ENCODE measurements at regions not wholly inside any gene's neighbourhood (a gene's known extent, or its start where the extent isn't known, plus 50 kb on each side); places are given as distances from the start of the nearest gene placed in this dataset.
"Not testable (repeated sequence)": the region's sequence is repeated elsewhere in the genome, so short reads cannot be mapped to it uniquely, and the experiment has no call there.

- no peak for DNase-seq
These were observed 86.6 kb downstream of the C5orf15 start for GRCh38 chr5:133881576-133882388.

GRCh38 chr5:133878236-133878555 lies 90.2 kb downstream of the C5orf15 start:
- no peak for DNase-seq

GRCh38 chr5:133877351-133878235 lies 90.8 kb downstream of the C5orf15 start:
- no peak for DNase-seq

- no peak for DNase-seq
These were observed 92.2 kb downstream of the C5orf15 start for GRCh38 chr5:133876266-133876665.

GRCh38 chr5:133875179-133875578 lies 93.2 kb downstream of the C5orf15 start:
- no peak for DNase-seq

GRCh38 chr5:133873449-133873848 lies 95.0 kb downstream of the C5orf15 start:
- DNase-seq: no peak

GRCh38 chr5:133870661-133871060 lies 97.8 kb downstream of the C5orf15 start:
- DNase-seq: no peak

GRCh38 chr5:133869519-133870335 lies 98.7 kb downstream of the C5orf15 start:
- DNase-seq: no peak

GRCh38 chr5:133868946-133869518 lies 99.4 kb downstream of the C5orf15 start:
- DNase-seq: peak in 4 of 5 donors; percentile 42 to 74 (median 50)

GRCh38 chr5:133867851-133868545 lies 100.4 kb downstream of the C5orf15 start:
- no peak for DNase-seq

GRCh38 chr5:133867341-133867740 lies 101.1 kb downstream of the C5orf15 start:
- no peak for DNase-seq

- DNase-seq: no peak
These were observed 101.6 kb downstream of the C5orf15 start for GRCh38 chr5:133866903-133867245.

GRCh38 chr5:133866160-133866902 lies 102.1 kb downstream of the C5orf15 start:
- no peak for DNase-seq

GRCh38 chr5:133865113-133865512 lies 103.3 kb downstream of the C5orf15 start:
- no peak for DNase-seq

GRCh38 chr5:133864711-133865110 lies 103.7 kb downstream of the C5orf15 start:
- no peak for DNase-seq

GRCh38 chr5:133863857-133864585 lies 104.4 kb downstream of the C5orf15 start:
- DNase-seq: no peak

- DNase-seq: no peak
These were observed 107.2 kb downstream of the C5orf15 start for GRCh38 chr5:133861161-133861737.

GRCh38 chr5:133859073-133859472 lies 109.4 kb downstream of the C5orf15 start:
- DNase-seq: peak in 1 of 5 donors; percentile 15

- DNase-seq: not testable (repeated sequence)
These were observed 110.7 kb downstream of the C5orf15 start for GRCh38 chr5:133857595-133858313.

- no peak for DNase-seq
These were observed 113.9 kb downstream of the C5orf15 start for GRCh38 chr5:133854554-133854953.
